ENCODE measurements at regions not wholly inside any gene's neighbourhood (a gene's known extent, or its start where the extent isn't known, plus 50 kb on each side); places are given as distances from the start of the nearest gene placed in this dataset.

GRCh38 chr2:12110074-12110473, 363.6 kb downstream of the LPIN1 start:
- Histone ChIP-seq H3K4me1 (ENCODE audit: control insufficient read depth, extremely low read depth, insufficient read depth, low read length) (peaks cover 13% of the 10 kb centered on the region), H3K36me3 (ENCODE audit: control insufficient read depth in 2 of 2, extremely low read depth in 1 of 2, insufficient read depth in 2 of 2, low read length in 2 of 2) (no peaks in the 10 kb centered on the region), H2AFZ (ENCODE audit: control insufficient read depth, low read length) (no peak overlapping the region), H3K27ac (ENCODE audit: control insufficient read depth, insufficient read depth, low read length) (no peak overlapping the region), H4K20me1 (ENCODE audit: control insufficient read depth, extremely low read depth, insufficient read depth, low read length) (no peaks in the 10 kb centered on the region), H3K4me2 (ENCODE audit: control insufficient read depth, extremely low read depth, insufficient read depth, low read depth, low read length) (no peak overlapping the region), H3K9me3 (ENCODE audit: control insufficient read depth, low read depth, low read length) (no peaks in the 10 kb centered on the region), H3K79me2 (ENCODE audit: control insufficient read depth, insufficient read depth, low read length) (no peaks in the 10 kb centered on the region), H3K9me1 (ENCODE audit: control insufficient read depth, extremely low read depth, insufficient read depth, low read length) (no peaks in the 10 kb centered on the region), H3K9ac (ENCODE audit: control insufficient read depth, extremely low read depth, insufficient read depth, low read length) (no peak overlapping the region), H3K4me3 (ENCODE audit: control insufficient read depth in 2 of 3, extremely low read depth in 1 of 3, insufficient read depth in 2 of 3, low read depth in 1 of 3, low read length in 3 of 3) (no peak overlapping the region), H3K27me3 (ENCODE audit: control insufficient read depth, extremely low read depth, insufficient read depth, low read length) (no peaks in the 10 kb centered on the region)
- DNase-seq (ENCODE audit: low read depth, low spot score) = no peak
- dilution Hi-C loops (cut with MboI; ENCODE audit: extremely low pct_ligation_motif_present, low sequenced_read_pairs) = no loop called here
- FAIRE-seq = no peak
- TF ChIP-seq EZH2 (IDR thresholded peaks at IDR 0.05; ENCODE audit: low read length) (no peak), CTCF (optimal IDR thresholded peaks at IDR 0.05 in 1 of 3, IDR thresholded peaks at IDR 0.05 in 1 of 3, conservative IDR thresholded peaks at IDR 0.05 in 1 of 3; ENCODE audit: extremely low read depth in 1 of 3, insufficient read depth in 2 of 3, low read length in 3 of 3) (no peak)

- H4K20me1 ChIP-seq (ENCODE audit: control insufficient read depth, extremely low read depth, insufficient read depth, low read length) = no peaks in the 10 kb centered on the region
- TF ChIP-seq EZH2 (IDR thresholded peaks at IDR 0.05; ENCODE audit: low read length) = no peak
- no peak for TF ChIP-seq CTCF (optimal IDR thresholded peaks at IDR 0.05 in 1 of 3, IDR thresholded peaks at IDR 0.05 in 1 of 3, conservative IDR thresholded peaks at IDR 0.05 in 1 of 3; ENCODE audit: extremely low read depth in 1 of 3, insufficient read depth in 2 of 3, low read length in 3 of 3)
- dilution Hi-C loops (cut with MboI; ENCODE audit: extremely low pct_ligation_motif_present, low sequenced_read_pairs) = no loop called here
- no peaks in the 10 kb centered on the region for H3K79me2 ChIP-seq (ENCODE audit: control insufficient read depth, insufficient read depth, low read length)
- H3K4me3 ChIP-seq (ENCODE audit: control insufficient read depth in 2 of 3, extremely low read depth in 1 of 3, insufficient read depth in 2 of 3, low read depth in 1 of 3, low read length in 3 of 3) = no peak overlapping the region
- no peak overlapping the region for H3K4me2 ChIP-seq (ENCODE audit: control insufficient read depth, extremely low read depth, insufficient read depth, low read depth, low read length)
- no peaks in the 10 kb centered on the region for H3K36me3 ChIP-seq (ENCODE audit: control insufficient read depth in 2 of 2, extremely low read depth in 1 of 2, insufficient read depth in 2 of 2, low read length in 2 of 2)
- H3K9ac ChIP-seq (ENCODE audit: control insufficient read depth, extremely low read depth, insufficient read depth, low read length) = no peak overlapping the region
- H3K27ac ChIP-seq (ENCODE audit: control insufficient read depth, insufficient read depth, low read length) = no peak overlapping the region
- H3K9me1 ChIP-seq (ENCODE audit: control insufficient read depth, extremely low read depth, insufficient read depth, low read length) = no peaks in the 10 kb centered on the region
- no peak overlapping the region for H2AFZ ChIP-seq (ENCODE audit: control insufficient read depth, low read length)
- no peak for DNase-seq (ENCODE audit: low read depth, low spot score)
- H3K27me3 ChIP-seq (ENCODE audit: control insufficient read depth, extremely low read depth, insufficient read depth, low read length) = no peaks in the 10 kb centered on the region
- H3K9me3 ChIP-seq (ENCODE audit: control insufficient read depth, low read depth, low read length) = no peaks in the 10 kb centered on the region
- FAIRE-seq = no peak
- H3K4me1 ChIP-seq (ENCODE audit: control insufficient read depth, extremely low read depth, insufficient read depth, low read length) = peaks cover 14% of the 10 kb centered on the region
Measured at GRCh38 chr2:12110481-12110880, 364.0 kb downstream of the LPIN1 start.
